Hepatocyte (in vitro differentiated cells): ENCODE measurements at regions not wholly inside any gene's neighbourhood (a gene's known extent, or its start where the extent isn't known, plus 50 kb on each side); places are given as distances from the start of the nearest gene placed in this dataset.

Experiments used
- DNase-seq: peaks from one replicate; pipeline ENCODE4 v3.0.0-alpha.2; 2016; ENCODE audit warnings: low spot score
- H2AFZ ChIP-seq: fragments of 200-600 bp; sonication (generic); 2 replicates; pipeline ENCODE4 v1.6.0; 2016; ENCODE audit warnings: antibody characterized with exemption, mild to moderate bottlenecking
- H3K27ac ChIP-seq: fragments of 200-600 bp; sonication (generic); 2 replicates; pipeline ENCODE4 v1.5.1; 2016; ENCODE audit warnings: mild to moderate bottlenecking
- H3K27me3 ChIP-seq: fragments of 200-600 bp; sonication (generic); 2 replicates; pipeline ENCODE4 v1.6.1; 2016
- H3K36me3 ChIP-seq: fragments of 200-600 bp; sonication (generic); replicated peaks from 2 replicates; pipeline ENCODE4 v1.5.1; 2016; ENCODE audit warnings: low read depth; ENCODE audit not compliant: insufficient read depth
- H3K4me1 ChIP-seq: fragments of 200-600 bp; sonication (generic); 2 replicates; pipeline ENCODE4 v1.5.1; 2016; ENCODE audit warnings: mild to moderate bottlenecking, moderate library complexity; ENCODE audit not compliant: insufficient read depth
- H3K4me2 ChIP-seq: fragments of 200-600 bp; sonication (generic); 2 replicates; pipeline ENCODE4 v1.6.0; 2016
- H3K4me3 ChIP-seq: fragments of 200-600 bp; sonication (generic); 2 replicates; pipeline ENCODE4 v1.5.1; 2016; ENCODE audit warnings: mild to moderate bottlenecking
- H3K79me2 ChIP-seq: fragments of 200-600 bp; sonication (generic); 2 replicates; pipeline ENCODE4 v1.6.0; 2017; ENCODE audit warnings: mild to moderate bottlenecking
- H3K9me2 ChIP-seq: fragments of 200-600 bp; sonication (generic); replicated peaks from 2 replicates; pipeline ENCODE4 v1.6.0; 2017; ENCODE audit warnings: mild to moderate bottlenecking; ENCODE audit not compliant: insufficient read depth
- H3K9me3 ChIP-seq: fragments of 200-600 bp; sonication (generic); 2 replicates; pipeline ENCODE4 v1.5.1; 2016; ENCODE audit warnings: low read depth, mild to moderate bottlenecking
- H4K20me1 ChIP-seq: fragments of 200-600 bp; sonication (generic); 2 replicates; pipeline ENCODE4 v1.6.0; 2016; ENCODE audit warnings: mild to moderate bottlenecking; ENCODE audit not compliant: insufficient read depth, poor library complexity, severe bottlenecking
- CTCF ChIP-seq: fragments of 200-600 bp; sonication (generic); IDR thresholded peaks from 2 replicates; pipeline ENCODE4 v1.5.1; 2016; ENCODE audit warnings: antibody characterized with exemption, mild to moderate bottlenecking; ENCODE audit not compliant: poor library complexity
- EZH2 ChIP-seq: fragments of 200-600 bp; sonication (generic); IDR thresholded peaks from 2 replicates; pipeline ENCODE4 v1.6.1; 2016; ENCODE audit warnings: antibody characterized with exemption, mild to moderate bottlenecking, borderline replicate concordance
- EZH2phosphoT487 ChIP-seq: fragments of 200-600 bp; sonication (generic); IDR thresholded peaks from one replicate; pipeline ENCODE4 v1.6.1; 2018; ENCODE audit warnings: antibody characterized with exemption, mild to moderate bottlenecking, low read depth, moderate library complexity; ENCODE audit not compliant: unreplicated experiment, severe bottlenecking
- WGBS: methylation state at CpG from one replicate; pipeline ENCODE4 v1.1.6; 2016; ENCODE audit warnings: low lambda C conversion rate; ENCODE audit errors: missing lambda C conversion rate; 5-methylcytosine and 5-hydroxymethylcytosine counted together

GRCh38 chr11:119547511-119547910 lies 124.5 kb upstream of the THY1 start:
- H3K9me2 ChIP-seq = no peaks in the 10 kb centered on the region
- 73% methylated on average over 5 of the region's 5 CpGs for WGBS
- no peaks in the 10 kb centered on the region for H3K79me2 ChIP-seq
- no peak overlapping the region for H2AFZ ChIP-seq
- DNase-seq = no peak
- H3K27ac ChIP-seq = no peak overlapping the region
- TF ChIP-seq CTCF (no peak), EZH2phosphoT487 (no peak), EZH2 (no peak)
- H3K9me3 ChIP-seq = no peaks in the 10 kb centered on the region
- no peaks in the 10 kb centered on the region for H3K36me3 ChIP-seq
- H4K20me1 ChIP-seq = no peaks in the 10 kb centered on the region
- no peaks in the 10 kb centered on the region for H3K27me3 ChIP-seq
- H3K4me3 ChIP-seq = no peak overlapping the region
- no peaks in the 10 kb centered on the region for H3K4me1 ChIP-seq
- H3K4me2 ChIP-seq = no peak overlapping the region

- Histone ChIP-seq H3K36me3 (no peaks in the 10 kb centered on the region), H3K27me3 (no peaks in the 10 kb centered on the region), H3K9me3 (no peaks in the 10 kb centered on the region), H4K20me1 (no peaks in the 10 kb centered on the region), H3K4me1 (no peaks in the 10 kb centered on the region), H3K27ac (no peak overlapping the region), H2AFZ (no peak overlapping the region), H3K79me2 (no peaks in the 10 kb centered on the region), H3K9me2 (no peaks in the 10 kb centered on the region), H3K4me3 (no peak overlapping the region), H3K4me2 (no peak overlapping the region)
- no peak for DNase-seq
- WGBS = 86% methylated on average over 9 of the region's 13 CpGs
- no peak for TF ChIP-seq CTCF
- TF ChIP-seq EZH2phosphoT487 = no peak
- TF ChIP-seq EZH2 = no peak
Observed at GRCh38 chr11:119545978-119546915, 123.3 kb upstream of the THY1 start.

- Histone ChIP-seq H3K4me3 (no peak overlapping the region), H4K20me1 (no peaks in the 10 kb centered on the region), H3K4me2 (no peak overlapping the region), H3K9me2 (no peaks in the 10 kb centered on the region), H3K4me1 (no peaks in the 10 kb centered on the region), H3K79me2 (no peaks in the 10 kb centered on the region), H2AFZ (no peak overlapping the region), H3K27me3 (no peaks in the 10 kb centered on the region), H3K36me3 (no peaks in the 10 kb centered on the region), H3K27ac (no peak overlapping the region), H3K9me3 (no peaks in the 10 kb centered on the region)
- 81% methylated on average over 7 of the region's 7 CpGs for WGBS
- TF ChIP-seq EZH2phosphoT487 = no peak
- no peak for TF ChIP-seq CTCF
- no peak for TF ChIP-seq EZH2
- DNase-seq = peak; percentile 1
Observed at GRCh38 chr11:119540370-119541125, 117.6 kb upstream of the THY1 start.
